Fibroblast of lung (primary cell): ENCODE measurements at regions not wholly inside any gene's neighbourhood (a gene's known extent, or its start where the extent isn't known, plus 50 kb on each side); places are given as distances from the start of the nearest gene placed in this dataset.

Experiments
- EZH2 ChIP-seq: IDR thresholded peaks from 2 replicates; pipeline ENCODE4 v1.5.1; 2012; ENCODE audit warnings: low read length, control low read depth, mild to moderate bottlenecking; ENCODE audit errors: missing control alignments
- TF ChIP-seq, protein P1 (sequence below), 2 donors: IDR thresholded peaks in 1 of 2; conservative IDR thresholded peaks in 1 of 2; 1 replicate in 1 of 2; 2 replicates in 1 of 2; pipeline ENCODE4 v1.5.1; 2011 to 2012; ENCODE audit warnings: low read length in 2 of 2, control low read depth in 1 of 2, inconsistent platforms in 1 of 2, low read depth in 1 of 2, mild to moderate bottlenecking in 1 of 2

GRCh38 chr13:83166550-83166949 lies 715.7 kb downstream of the SLITRK1 start:
- TF ChIP-seq, protein P1, sequence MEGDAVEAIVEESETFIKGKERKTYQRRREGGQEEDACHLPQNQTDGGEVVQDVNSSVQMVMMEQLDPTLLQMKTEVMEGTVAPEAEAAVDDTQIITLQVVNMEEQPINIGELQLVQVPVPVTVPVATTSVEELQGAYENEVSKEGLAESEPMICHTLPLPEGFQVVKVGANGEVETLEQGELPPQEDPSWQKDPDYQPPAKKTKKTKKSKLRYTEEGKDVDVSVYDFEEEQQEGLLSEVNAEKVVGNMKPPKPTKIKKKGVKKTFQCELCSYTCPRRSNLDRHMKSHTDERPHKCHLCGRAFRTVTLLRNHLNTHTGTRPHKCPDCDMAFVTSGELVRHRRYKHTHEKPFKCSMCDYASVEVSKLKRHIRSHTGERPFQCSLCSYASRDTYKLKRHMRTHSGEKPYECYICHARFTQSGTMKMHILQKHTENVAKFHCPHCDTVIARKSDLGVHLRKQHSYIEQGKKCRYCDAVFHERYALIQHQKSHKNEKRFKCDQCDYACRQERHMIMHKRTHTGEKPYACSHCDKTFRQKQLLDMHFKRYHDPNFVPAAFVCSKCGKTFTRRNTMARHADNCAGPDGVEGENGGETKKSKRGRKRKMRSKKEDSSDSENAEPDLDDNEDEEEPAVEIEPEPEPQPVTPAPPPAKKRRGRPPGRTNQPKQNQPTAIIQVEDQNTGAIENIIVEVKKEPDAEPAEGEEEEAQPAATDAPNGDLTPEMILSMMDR (conservative IDR thresholded peaks at IDR 0.05 in 1 of 2, IDR thresholded peaks at IDR 0.05 in 1 of 2; ENCODE audit: low read depth in 1 of 2, low read length in 2 of 2) = no peak
- TF ChIP-seq EZH2 = no peak
